NCI-H146 (cell line): ENCODE measurements at regions not wholly inside any gene's neighbourhood (a gene's known extent, or its start where the extent isn't known, plus 50 kb on each side); places are given as distances from the start of the nearest gene placed in this dataset.
A peak's percentile ranks its signal among the peaks of the same experiment; 100 is the strongest.

Experiments
- DNase-seq: peaks from one replicate; lab custom pipeline; 2025; lab: John Stamatoyannopoulos, UW

GRCh38 chr3:124491875-124492274 is 238.4 kb upstream of the UMPS start:
- no peak for DNase-seq

- peak; percentile 59 for DNase-seq
Measured at GRCh38 chr3:124492824-124493223, 237.4 kb upstream of the UMPS start.

DNA sequence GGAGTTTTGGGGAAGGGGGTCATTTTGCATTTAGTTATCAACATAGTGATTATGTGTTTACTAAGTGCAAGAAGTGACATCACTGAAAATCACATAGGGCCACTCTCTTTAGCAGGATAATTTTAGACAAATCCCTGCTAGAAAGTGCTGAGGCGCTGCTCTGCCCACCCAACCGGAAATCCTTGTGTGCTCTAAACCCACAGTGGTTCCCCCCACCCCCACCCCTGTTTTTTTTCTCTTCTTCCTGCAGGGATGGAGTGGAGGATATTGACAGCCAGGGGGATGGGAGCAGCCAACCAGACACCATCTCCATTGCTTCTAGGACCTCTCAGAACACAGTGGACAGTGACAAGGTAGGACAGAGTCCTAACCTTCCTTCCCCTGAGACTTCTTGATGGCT is 234.2 kb upstream of the UMPS start:
- no peak for DNase-seq

- DNase-seq: no peak
Measured at GRCh38 chr3:124497487-124497886, 232.8 kb upstream of the UMPS start.

DNA sequence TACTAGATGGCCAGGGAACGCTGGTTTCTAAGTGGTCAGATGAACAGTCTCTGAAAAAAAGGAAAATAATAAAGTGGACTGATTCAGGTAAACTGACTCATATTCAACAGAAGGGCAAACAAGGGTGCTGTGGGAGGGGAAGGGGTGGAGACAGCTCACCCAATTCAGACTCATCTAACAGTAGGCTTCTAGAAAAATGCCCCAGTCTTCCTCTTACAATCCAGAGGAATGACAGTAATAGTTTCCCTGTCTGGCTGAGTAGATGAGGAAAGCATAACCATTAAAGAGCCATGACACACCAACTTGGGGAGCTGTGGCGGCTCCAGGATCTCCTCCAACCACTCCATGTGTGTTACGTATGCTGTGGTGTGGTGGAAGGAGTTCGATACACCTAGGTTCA is 231.4 kb upstream of the UMPS start:
- DNase-seq: no peak

GRCh38 chr3:124504332-124505059 is 225.8 kb upstream of the UMPS start:
- DNase-seq: no peak

- no peak for DNase-seq
Measured at GRCh38 chr3:124509884-124510283, 220.4 kb upstream of the UMPS start.

DNA sequence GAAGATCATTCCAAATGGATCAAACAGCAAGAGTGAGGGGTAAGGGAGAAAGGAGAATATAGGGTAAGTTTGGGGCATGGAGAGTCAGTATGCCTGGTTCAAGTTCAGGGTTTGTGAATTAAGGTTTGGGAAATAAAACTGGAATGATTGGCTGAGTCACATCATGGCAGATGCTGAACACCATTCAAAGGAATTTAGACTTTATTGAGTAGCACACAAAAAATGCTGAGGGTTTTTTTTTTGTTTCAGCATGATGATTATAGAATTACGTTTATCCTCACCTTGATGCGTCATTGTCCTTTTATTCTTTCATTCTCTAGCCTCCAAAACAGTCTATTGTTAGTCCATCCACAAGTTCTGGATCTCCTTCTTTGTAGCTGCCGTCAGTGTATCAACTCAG is 220.0 kb upstream of the UMPS start:
- DNase-seq: no peak

GRCh38 chr3:124512881-124513609 is 217.2 kb upstream of the UMPS start:
- DNase-seq: no peak

DNA sequence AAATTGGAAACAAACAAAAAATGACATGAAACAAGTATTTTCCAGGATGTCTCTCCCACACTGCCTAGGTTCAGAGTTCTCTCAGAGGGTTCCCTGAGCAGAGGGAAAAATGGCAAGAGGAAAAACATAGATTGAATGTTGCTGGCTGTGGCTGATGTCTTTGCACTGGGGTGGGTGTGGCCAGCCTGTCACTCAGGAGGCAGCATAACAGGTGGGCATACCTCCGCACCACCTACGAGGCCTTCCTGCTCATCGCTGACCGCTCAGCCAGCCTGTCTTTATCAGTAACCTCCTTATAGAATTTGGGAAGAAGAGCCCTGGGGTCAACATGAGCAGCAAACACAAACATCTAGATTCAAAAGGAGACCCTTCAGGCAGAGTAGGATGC is 216.6 kb upstream of the UMPS start:
- DNase-seq: no peak

GRCh38 chr3:124514683-124515082 is 215.6 kb upstream of the UMPS start:
- DNase-seq: no peak

- DNase-seq: no peak
Measured at GRCh38 chr3:124516333-124516732, 213.9 kb upstream of the UMPS start.

- no peak for DNase-seq
Measured at GRCh38 chr3:124517306-124517705, 212.9 kb upstream of the UMPS start.

DNA sequence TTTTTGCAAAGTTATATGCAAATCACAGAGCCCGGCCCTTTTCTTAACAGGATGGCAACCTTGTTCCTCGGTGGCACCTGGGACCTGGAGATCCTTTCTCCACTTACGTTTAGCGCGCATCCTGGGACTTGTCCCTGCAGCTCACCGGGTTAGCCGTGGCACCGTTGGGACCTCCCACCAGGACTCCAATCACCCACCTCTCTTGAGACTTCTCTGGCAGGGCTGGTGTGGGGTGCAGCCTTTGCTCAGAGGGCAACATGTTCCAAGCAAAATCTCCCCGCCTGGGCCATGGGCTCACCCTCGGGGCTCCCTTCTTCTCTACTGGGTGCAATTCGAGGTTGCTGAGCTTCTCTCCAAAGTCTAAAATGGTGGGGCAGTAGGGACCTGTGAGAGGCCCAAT is 211.9 kb upstream of the UMPS start:
- no peak for DNase-seq

- peak; percentile 51 for DNase-seq
Measured at GRCh38 chr3:124519591-124520194, 210.6 kb upstream of the UMPS start.

DNA sequence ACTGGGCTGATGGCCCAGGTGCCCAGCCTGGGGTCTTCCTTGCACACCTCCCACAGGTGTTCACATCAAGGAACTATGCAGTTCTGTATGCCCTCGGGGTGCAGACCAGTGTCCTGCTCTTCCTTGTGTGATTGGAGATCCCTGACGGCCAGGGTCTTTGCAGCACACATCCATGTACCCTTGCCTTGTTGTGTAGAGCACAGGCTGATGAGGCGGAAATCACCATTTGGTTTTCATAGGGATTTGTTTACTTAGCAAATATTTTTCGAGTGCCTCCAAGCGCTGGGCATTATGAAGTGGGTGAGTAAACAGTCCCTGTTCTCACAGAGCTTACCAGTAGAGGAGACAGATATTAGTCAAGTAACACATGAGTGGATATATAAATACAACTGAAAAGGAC is 209.3 kb upstream of the UMPS start:
- peak; percentile 92 for DNase-seq

- no peak for DNase-seq
Measured at GRCh38 chr3:124522082-124522625, 208.1 kb upstream of the UMPS start.

- DNase-seq: no peak
Measured at GRCh38 chr3:124526601-124527000, 203.7 kb upstream of the UMPS start.

DNA sequence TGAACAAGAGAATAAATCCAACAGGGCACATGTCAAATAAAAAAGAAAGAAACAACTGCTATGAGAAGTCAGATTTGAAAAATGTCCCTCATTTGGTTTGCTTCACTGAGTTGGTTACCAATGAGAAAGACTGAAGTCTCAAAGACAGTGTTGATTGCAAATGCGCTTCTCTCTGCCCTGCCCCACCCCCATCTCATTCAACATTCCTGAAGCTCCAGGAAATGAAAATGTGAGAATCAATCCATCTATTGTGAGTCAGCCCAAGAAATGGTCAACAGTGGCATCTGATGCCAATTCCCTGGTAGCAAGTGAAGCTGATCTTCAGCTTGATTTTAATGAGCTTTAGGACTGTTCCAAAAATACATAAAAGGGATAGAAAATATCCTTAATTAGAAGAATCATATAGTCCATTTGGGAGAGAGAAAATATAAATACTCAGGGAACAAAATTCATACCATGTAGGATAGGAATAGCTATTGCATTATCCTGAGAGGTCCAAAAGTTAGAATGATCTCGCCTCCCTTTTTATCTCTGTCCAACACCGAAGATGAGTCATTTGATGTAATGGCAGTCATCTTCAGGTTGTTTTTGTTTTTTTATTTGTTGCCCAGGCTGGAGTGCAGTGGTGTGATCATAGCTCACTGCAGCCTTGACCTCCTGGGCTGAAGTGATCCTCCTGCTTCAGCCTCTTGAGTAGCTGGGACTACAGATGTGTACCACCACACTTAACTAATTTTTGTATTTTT is 200.3 kb upstream of the UMPS start:
- DNase-seq: no peak

- no peak for DNase-seq
Measured at GRCh38 chr3:124530916-124531315, 199.3 kb upstream of the UMPS start.

GRCh38 chr3:124532071-124532470 is 198.2 kb upstream of the UMPS start:
- no peak for DNase-seq

GRCh38 chr3:124535306-124535705 is 194.9 kb upstream of the UMPS start:
- no peak for DNase-seq
